Stimulated activated naive B cell treated with anti-CD40 and anti-IgM and Interleukin-4, amounts not matched to agents 10 μg/mL and 1 μg/mL and 100 μg/mL, for 72 hours (primary cell): ENCODE measurements at regions not wholly inside any gene's neighbourhood (a gene's known extent, or its start where the extent isn't known, plus 50 kb on each side); places are given as distances from the start of the nearest gene placed in this dataset.
"Not testable (repeated sequence)": the region's sequence is repeated elsewhere in the genome, so short reads cannot be mapped to it uniquely, and the experiment has no call there.

Experiments used
- ATAC-seq, 2 donors: fragments of 150-1000 bp; cut with Tn5 transposase; replicated peaks; 2 replicates each; pipeline ENCODE4 v1.10.0; 2021; ENCODE audit warnings: moderate library complexity in 1 of 2
- DNase-seq: peaks from one replicate; pipeline ENCODE4 v3.0.0; 2021
- H3K27ac Mint-ChIP-seq: one replicate; pipeline ENCODE4 v1.8.0; 2022; ENCODE audit warnings: mild to moderate bottlenecking, mixed read lengths
- H3K27me3 Mint-ChIP-seq, 2 donors: one replicate each; pipeline ENCODE4 v1.8.0; 2022; ENCODE audit warnings: mixed read lengths in 2 of 2
- H3K36me3 Mint-ChIP-seq, 2 donors: one replicate each; pipeline ENCODE4 v1.8.0; 2022; ENCODE audit warnings: mixed read lengths in 2 of 2, mild to moderate bottlenecking in 1 of 2
- H3K4me1 Mint-ChIP-seq, 2 donors: one replicate each; pipeline ENCODE4 v1.8.0; 2022; ENCODE audit warnings: mixed read lengths in 2 of 2, mild to moderate bottlenecking in 1 of 2
- H3K4me3 Mint-ChIP-seq, 2 donors: one replicate each; pipeline ENCODE4 v1.8.0; 2022; ENCODE audit warnings: mild to moderate bottlenecking in 2 of 2, mixed read lengths in 2 of 2, moderate library complexity in 1 of 2
- H3K9me3 Mint-ChIP-seq, 2 donors: one replicate each; pipeline ENCODE4 v1.8.0; 2022; ENCODE audit warnings: mixed read lengths in 2 of 2, mild to moderate bottlenecking in 1 of 2

DNA sequence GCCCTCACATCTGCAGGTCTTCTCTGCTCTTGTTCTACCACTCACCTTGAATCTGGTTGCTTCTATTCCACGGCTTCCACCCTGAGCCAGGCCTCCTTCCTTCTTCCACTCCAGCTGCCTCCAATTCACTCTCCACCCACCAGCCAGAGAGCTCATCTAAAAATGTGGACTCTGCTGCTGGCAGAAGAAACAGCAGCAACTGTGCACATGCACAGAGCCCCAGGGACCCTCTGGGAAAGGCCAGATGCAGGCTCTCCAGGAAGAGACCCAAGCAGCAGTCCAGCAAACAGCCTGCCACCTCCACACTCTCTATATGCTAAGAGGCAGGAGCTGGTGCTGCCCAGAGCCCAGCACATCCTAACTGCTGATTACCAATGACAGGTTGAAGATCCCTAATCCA, 162.6 kb upstream of the TOP1 start:
- DNase-seq: no peak
- no peak for ATAC-seq
- Mint-ChIP-seq H3K9me3 (no peaks in the 10 kb centered on the region), H3K27me3 (no peaks in the 10 kb centered on the region), H3K4me3 (no peak overlapping the region), H3K36me3 (no peaks in the 10 kb centered on the region), H3K4me1 (no peaks in the 10 kb centered on the region), H3K27ac (no peak overlapping the region)

DNA sequence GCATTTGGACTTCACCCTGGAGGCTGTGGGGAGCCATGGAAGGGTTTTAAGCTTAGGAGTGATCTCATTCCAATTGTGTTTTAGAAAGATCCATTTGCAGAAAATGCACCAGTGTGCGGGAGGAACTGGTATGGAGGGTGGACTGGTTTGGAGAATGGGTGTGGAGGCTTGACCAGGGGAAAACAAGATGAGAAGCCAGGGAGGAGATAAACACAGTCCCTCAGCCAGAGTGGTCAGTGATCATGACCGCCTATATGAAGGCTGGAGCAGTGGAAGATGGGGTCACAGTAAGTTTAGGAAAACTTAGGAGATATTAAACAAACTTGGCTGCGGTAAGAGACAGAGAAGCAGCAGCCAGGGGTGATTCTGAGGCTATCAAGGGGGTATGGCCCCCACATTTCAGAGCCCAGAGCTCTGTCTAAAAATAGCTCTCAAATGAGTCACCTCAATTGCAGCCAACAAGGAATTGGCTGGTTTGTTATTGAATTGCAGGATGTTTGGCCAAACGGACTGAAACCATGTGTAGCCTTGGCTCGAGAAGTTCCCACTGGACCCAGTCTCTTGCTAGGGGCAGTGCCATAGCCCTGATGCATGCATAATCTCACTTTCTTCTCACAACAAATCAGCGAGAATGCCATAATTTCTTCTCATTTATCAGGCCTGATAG, 159.9 kb upstream of the TOP1 start:
- Mint-ChIP-seq H3K27me3 (peaks cover 0 to 3% of the 10 kb centered on the region in 2 donors), H3K9me3 (no peaks in the 10 kb centered on the region), H3K36me3 (no peaks in the 10 kb centered on the region), H3K27ac (no peak overlapping the region), H3K4me1 (no peaks in the 10 kb centered on the region), H3K4me3 (no peak overlapping the region)
- no peak for DNase-seq
- no peak for ATAC-seq

DNA sequence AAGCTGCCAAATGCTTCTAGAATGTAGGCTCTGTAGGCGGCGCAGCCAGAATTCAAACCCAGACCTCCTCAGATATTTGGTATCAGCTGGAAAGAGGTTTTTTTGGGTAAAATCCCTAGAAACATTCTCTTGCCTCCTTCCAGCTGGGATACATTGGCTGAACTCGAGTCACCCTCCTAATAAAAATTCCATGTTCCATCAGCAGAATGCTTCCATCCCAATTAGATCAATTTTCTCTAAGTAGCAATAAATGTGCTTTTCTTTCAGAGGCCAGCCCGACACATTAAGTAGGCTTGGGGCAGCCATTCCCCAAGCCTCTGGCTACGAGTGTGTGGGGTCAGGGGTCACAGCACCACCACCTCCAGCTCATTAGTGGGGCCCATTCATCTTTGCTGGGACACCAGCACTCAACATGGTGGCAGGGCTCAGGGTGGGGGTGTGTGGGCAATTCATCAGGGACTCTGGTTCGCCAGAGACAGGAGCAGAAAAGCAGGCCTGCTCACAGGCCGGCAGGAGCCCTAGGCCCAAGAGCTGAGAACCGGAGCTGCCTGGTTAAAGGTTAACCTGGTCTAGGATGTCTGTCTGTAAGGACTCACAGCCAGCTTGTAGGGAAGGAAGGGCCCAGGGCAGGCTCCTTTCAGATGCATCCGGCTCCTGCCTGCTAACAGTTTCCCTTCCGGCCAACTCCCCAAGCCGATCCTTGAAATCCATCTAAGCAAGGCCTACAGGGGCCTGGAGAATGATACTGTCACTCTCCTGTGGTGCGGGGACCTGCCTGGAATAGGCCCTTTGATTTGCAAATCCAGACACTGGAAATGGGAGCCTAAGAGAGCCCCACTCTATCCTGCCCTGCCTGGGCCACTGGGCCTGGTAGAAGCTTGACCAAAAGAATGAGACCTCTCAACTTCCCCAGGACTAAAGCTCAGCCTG, 159.1 kb upstream of the TOP1 start:
- no peaks in the 10 kb centered on the region for H3K36me3 Mint-ChIP-seq
- H3K27me3 Mint-ChIP-seq: peaks cover 0 to 3% of the 10 kb centered on the region in 2 donors

DNA sequence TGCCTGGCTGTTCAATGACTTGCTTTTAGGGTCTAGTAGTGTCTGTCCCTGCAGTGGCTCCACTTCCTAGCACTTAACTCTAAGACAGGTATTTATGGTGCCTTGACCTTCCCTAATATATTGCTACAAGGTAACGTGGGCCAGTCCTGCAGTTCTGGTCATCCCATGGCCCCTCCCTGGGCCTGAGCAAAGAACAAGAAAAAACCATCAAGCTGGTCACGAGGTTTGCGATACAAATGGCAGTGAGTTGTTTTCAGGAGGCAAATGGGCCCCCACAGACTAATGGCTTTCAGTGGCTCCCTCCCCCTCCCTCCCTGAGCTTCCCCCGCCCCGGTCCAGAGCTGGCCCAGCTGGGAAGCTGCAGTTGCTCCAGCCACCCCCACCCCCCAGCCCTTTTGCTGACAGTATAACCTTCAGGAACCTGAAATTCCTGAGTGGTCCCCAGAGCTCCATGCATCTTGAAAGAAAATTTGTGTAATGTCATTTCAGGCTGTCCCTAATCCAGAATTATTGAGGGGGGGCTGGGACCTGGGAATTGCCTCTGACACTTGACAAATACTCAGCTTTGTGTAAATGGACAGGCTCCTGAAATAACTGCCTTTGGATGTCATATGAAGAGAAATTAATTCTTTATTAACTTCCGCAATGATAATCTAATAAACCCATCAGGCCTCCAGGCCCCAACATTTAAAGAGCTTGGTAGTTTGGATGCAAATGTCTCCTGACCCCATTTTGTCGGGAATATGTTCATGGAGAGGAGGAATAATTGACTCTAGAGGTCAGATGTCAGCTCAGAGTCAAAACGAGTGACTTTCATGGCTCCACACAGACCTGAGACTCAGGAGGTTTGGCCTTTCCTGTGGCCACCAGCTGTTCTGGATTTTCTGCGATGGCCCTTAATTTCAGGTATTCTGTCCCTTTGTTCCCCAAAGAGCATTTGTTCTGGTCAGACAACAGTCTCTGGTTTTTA, 153.2 kb upstream of the TOP1 start:
- Mint-ChIP-seq H3K9me3 (peaks cover 0 to 5% of the 10 kb centered on the region in 2 donors), H3K27me3 (peaks cover 0 to 3% of the 10 kb centered on the region in 2 donors), H3K27ac (no peak overlapping the region), H3K4me1 (no peaks in the 10 kb centered on the region), H3K36me3 (peaks cover 0 to 2% of the 10 kb centered on the region in 2 donors), H3K4me3 (no peak overlapping the region)
- DNase-seq: no peak
- ATAC-seq: no peak

More for the DNA sequence above, 159.1 kb upstream of the TOP1 start:
- H3K4me3 Mint-ChIP-seq: no peak overlapping the region
- H3K9me3 Mint-ChIP-seq: no peaks in the 10 kb centered on the region
- no peak overlapping the region for H3K27ac Mint-ChIP-seq
- H3K4me1 Mint-ChIP-seq: no peaks in the 10 kb centered on the region
- ATAC-seq (no peak), DNase-seq (no peak)

DNA sequence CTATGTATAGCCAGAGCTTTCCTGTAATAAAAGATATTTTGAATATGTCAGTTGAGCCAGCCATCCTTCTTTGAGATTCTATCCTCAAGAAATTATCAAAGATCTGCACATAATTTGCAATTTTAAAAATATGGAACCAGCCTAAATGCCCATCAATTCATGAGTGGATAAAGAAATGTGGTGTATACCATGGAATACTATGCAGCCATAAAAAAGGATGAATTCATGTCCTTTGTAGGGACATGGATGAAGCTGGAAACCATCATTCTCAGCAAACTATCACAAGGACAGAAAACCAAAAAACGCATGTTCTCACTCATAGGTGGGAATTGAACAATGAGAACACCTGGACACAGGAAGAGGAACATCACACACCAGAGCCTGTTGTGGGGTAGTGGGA, 150.5 kb upstream of the TOP1 start:
- not testable (repeated sequence) for H3K36me3 Mint-ChIP-seq, ATAC-seq
- H3K9me3 Mint-ChIP-seq: peaks cover 5 to 12% of the 10 kb centered on the region in 2 donors

DNA sequence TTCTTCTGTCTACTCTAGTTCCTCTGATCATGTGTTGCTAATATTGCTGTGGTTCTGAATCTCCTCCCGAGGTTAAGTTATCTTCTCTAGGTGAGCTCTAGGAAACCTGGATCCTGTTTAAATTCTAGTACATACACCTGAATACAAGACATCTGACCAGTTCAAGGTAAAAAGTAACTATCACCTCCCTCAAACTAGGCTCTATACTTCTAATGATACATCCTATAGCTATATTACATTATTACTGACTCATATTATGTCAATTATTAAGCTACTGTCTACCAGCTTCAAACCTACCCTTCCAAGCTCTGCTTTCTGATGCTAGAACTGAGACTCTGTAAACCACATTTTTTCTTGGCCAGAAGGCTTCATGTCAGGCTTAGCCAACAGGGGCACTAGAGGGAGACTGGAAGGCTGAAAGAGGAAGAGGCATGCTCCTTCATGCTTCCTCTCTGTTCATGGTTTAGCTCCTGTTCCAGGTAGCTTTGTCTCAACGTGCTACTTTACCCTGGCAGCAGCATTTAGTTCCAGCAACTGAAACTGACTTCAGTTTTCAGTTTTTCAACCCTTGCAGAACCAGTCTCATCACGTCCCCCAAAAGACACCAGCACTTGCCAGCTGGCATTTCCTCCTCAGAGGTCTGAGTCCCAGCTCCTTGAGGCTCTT, 148.4 kb upstream of the TOP1 start:
- Mint-ChIP-seq H3K27ac (no peak overlapping the region), H3K27me3 (peaks cover 0 to 3% of the 10 kb centered on the region in 2 donors), H3K36me3 (peaks cover 0 to 4% of the 10 kb centered on the region in 2 donors), H3K4me3 (no peak overlapping the region), H3K4me1 (no peaks in the 10 kb centered on the region), H3K9me3 (peaks cover 5 to 12% of the 10 kb centered on the region in 2 donors)
- ATAC-seq: no peak
- no peak for DNase-seq

More for the DNA sequence above, 150.5 kb upstream of the TOP1 start:
- not testable (repeated sequence) for DNase-seq, H3K4me1 Mint-ChIP-seq, H3K27ac Mint-ChIP-seq, H3K27me3 Mint-ChIP-seq, H3K4me3 Mint-ChIP-seq

DNA sequence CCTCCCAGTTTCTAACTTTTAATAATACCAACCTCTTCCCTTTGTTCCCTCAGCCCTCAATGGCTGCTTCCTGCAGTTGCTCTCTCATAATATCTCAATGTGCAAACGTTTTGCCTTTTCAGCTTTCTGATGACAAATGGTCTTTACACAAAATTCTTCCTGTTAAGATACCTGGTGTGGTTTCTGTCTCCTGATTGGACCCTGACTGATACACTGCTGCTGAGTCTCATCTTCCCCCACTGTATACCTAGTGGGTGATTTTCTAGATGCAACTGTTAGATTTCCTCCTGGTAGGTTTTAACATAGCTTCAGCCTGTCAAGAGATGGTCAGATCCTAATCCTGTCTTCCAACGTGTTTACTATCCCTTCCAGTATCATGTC, 147.9 kb upstream of the TOP1 start:
- Mint-ChIP-seq H3K4me1 (no peaks in the 10 kb centered on the region), H3K27ac (no peak overlapping the region), H3K27me3 (peaks cover 0 to 6% of the 10 kb centered on the region in 2 donors), H3K4me3 (no peak overlapping the region), H3K36me3 (peaks cover 0 to 4% of the 10 kb centered on the region in 2 donors), H3K9me3 (peaks cover 5 to 12% of the 10 kb centered on the region in 2 donors)
- no peak for ATAC-seq
- DNase-seq: no peak

DNA sequence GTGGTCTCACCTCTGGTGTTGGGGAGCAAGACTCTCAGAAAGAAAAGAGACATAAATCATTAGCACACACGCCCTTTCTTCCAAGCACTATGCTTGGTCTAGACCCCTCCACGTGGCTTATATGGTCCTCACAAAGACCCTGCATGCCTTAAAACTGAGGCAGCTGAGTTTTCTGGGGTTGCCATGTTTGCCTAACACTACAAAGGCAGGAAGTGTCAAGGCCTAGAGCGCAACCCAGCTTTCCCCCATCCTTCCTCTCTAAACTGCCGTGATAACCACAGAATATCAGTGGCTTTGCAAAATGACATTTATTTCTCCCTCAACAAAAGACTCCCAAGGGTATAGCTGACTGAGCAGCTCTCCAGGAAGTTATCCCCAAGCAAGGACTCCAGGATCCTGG, 146.5 kb upstream of the TOP1 start:
- no peak overlapping the region for H3K4me3 Mint-ChIP-seq
- H3K9me3 Mint-ChIP-seq: peaks cover 5 to 12% of the 10 kb centered on the region in 2 donors
- H3K4me1 Mint-ChIP-seq: no peaks in the 10 kb centered on the region
- H3K27ac Mint-ChIP-seq: no peak overlapping the region
- H3K36me3 Mint-ChIP-seq: peaks cover 0 to 4% of the 10 kb centered on the region in 2 donors
- no peak for DNase-seq
- no peak for ATAC-seq
- peaks cover 2 to 8% of the 10 kb centered on the region in 2 donors for H3K27me3 Mint-ChIP-seq

DNA sequence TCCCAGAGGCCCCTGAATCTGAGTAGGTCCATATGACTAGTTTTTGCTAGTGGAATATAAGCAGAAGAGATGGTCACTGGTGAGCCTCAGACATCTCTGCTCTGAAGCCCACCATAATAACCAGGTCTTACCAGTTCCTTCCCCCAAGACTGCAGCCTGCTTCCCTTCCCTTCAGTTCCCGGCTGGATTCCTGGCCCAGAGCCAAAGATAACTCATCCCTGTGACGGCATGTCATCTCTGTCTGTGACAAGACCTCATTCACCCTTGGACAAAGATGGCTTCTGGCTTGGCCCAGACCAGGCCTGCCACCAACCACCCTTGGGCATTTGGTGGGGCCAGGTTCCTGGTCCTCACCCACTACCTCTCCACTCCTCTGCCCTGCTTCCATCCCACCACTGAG, 145.5 kb upstream of the TOP1 start:
- DNase-seq: no peak
- Mint-ChIP-seq H3K36me3 (peaks cover 0 to 4% of the 10 kb centered on the region in 2 donors), H3K27me3 (peaks cover 9 to 14% of the 10 kb centered on the region in 2 donors), H3K4me1 (no peaks in the 10 kb centered on the region), H3K4me3 (no peak overlapping the region), H3K27ac (no peak overlapping the region), H3K9me3 (peaks cover 5 to 11% of the 10 kb centered on the region in 2 donors)
- no peak for ATAC-seq

DNA sequence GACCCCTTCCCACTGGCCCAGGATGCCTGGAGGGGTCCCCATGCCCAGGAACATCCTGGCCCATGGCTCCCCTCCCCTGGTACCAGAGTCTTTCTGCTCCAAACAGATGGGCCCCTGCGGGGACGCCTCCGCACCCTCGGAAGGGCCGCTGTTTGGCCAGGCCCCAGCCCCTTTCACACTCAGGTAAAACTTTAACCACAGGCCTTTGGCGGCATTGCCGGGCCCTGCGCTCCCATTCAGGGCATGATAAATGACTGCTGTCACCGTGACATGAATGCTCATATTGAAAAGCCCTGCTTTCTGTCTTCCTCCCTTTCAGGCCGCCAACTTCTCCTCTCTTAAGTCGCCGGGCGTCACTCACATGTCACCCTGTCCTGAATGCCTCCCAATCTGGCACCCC, 141.5 kb upstream of the TOP1 start:
- ATAC-seq: no peak
- DNase-seq: no peak
- no peak overlapping the region for H3K27ac Mint-ChIP-seq
- no peaks in the 10 kb centered on the region for H3K4me1 Mint-ChIP-seq
- no peak overlapping the region for H3K4me3 Mint-ChIP-seq
- H3K36me3 Mint-ChIP-seq: no peaks in the 10 kb centered on the region
- no peaks in the 10 kb centered on the region for H3K9me3 Mint-ChIP-seq
- peaks cover 9 to 14% of the 10 kb centered on the region in 2 donors for H3K27me3 Mint-ChIP-seq

DNA sequence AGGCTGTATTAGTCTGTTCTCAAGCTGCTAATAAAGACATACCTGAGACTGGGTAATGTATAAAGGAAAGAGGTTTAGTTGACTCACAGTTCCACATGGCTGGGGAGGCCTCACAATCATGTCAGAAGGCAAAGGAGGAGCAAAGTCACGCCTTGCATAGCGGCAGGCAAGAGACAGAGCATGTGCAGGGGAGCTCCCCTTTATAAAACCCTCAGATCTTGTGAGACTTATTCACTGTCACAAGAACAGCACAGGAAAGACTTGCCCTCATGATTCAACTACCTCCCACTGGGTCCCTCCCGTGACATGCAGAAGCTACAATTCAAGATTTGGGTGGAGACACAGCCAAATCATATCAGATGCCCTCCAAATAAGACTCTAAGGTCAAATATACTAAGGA, 139.4 kb upstream of the TOP1 start:
- H3K4me3 Mint-ChIP-seq, H3K9me3 Mint-ChIP-seq, H3K36me3 Mint-ChIP-seq, ATAC-seq, DNase-seq, H3K27ac Mint-ChIP-seq, H3K4me1 Mint-ChIP-seq: not testable (repeated sequence)
- peaks cover 9 to 11% of the 10 kb centered on the region in 2 donors for H3K27me3 Mint-ChIP-seq

DNA sequence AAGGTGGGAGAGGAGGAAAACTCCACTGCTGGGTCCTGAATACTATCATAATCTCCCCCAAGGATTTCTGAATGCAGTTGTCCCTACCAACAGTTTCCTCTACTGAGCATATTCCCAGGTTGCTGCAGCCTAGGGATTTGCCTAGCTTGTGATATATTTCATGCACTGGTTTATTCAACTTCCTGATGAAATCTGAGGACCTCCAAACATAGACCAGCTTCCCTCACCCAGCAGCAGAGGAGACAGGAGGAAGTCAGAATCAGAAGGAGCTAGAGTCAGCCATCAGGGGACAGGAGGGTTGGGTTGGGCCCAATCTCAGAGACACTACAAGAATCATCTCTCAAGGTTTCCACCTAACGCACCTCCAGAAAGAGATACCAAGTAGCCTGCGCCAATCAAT, 138.4 kb upstream of the TOP1 start:
- no peaks in the 10 kb centered on the region for H3K9me3 Mint-ChIP-seq
- no peaks in the 10 kb centered on the region for H3K4me1 Mint-ChIP-seq
- no peak for DNase-seq
- H3K4me3 Mint-ChIP-seq: no peak overlapping the region
- no peaks in the 10 kb centered on the region for H3K36me3 Mint-ChIP-seq
- peaks cover 9 to 11% of the 10 kb centered on the region in 2 donors for H3K27me3 Mint-ChIP-seq
- H3K27ac Mint-ChIP-seq: no peak overlapping the region
- ATAC-seq: no peak

DNA sequence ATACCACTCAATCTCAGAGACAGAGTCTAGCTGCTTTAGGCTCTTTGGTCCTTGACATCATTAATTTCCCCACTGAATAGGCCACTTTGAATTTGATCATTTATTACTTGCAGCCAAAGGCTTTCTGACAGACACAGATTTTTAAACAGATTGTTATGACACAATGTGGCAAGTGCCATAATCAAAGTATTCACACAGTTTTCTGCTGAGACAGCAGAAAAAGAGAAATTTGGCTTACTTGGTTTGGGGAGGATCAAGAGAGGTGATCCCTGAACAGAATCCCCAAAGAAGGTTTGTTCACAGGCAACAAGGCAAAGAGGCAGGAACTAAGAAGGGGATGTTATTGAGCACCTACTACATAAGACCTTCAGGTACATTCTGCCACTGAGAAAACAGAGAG, 138.0 kb upstream of the TOP1 start:
- no peaks in the 10 kb centered on the region for H3K36me3 Mint-ChIP-seq
- H3K9me3 Mint-ChIP-seq: no peaks in the 10 kb centered on the region
- no peak overlapping the region for H3K4me3 Mint-ChIP-seq
- no peak for ATAC-seq
- peaks cover 9% of the 10 kb centered on the region in 2 donors for H3K27me3 Mint-ChIP-seq
- H3K4me1 Mint-ChIP-seq: no peaks in the 10 kb centered on the region
- no peak for DNase-seq
- no peak overlapping the region for H3K27ac Mint-ChIP-seq
